ENCODE measurements at regions not wholly inside any gene's neighbourhood (a gene's known extent, or its start where the extent isn't known, plus 50 kb on each side); places are given as distances from the start of the nearest gene placed in this dataset.

DNA sequence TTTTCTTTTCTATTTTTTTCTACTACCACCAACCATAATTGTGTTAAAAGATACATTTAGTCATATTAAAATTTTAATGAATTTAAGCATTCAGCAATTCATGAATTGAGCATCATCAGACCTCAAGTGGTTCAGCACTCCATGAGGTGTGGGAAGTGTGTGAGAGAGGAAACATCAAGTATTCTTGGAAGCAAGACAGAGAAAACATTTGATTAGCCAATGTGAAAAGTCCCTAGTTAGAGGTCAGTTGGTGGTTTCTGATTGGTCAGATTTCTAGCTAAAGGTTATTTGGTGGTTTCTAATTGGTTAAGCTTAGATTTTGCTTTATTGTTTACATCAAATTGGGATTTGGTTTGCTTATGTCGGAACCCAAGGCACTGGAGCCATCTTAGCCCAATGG, 134.7 kb downstream of the KLF5 start:
- TF ChIP-seq CTCF (IDR thresholded peaks at IDR 0.05; ENCODE audit: borderline replicate concordance, insufficient read depth, low read depth, low read length) = no peak
- H3K4me3 ChIP-seq (ENCODE audit: low read depth, low read length) = no peak overlapping the region

GRCh38 chr13:73190477-73190876, 131.7 kb downstream of the KLF5 start:
- H3K4me3 ChIP-seq (ENCODE audit: low read depth, low read length) = no peak overlapping the region
- TF ChIP-seq CTCF (IDR thresholded peaks at IDR 0.05; ENCODE audit: borderline replicate concordance, insufficient read depth, low read depth, low read length) = no peak

GRCh38 chr13:73189776-73190175, 131.0 kb downstream of the KLF5 start:
- TF ChIP-seq CTCF (IDR thresholded peaks at IDR 0.05; ENCODE audit: borderline replicate concordance, insufficient read depth, low read depth, low read length) = no peak
- H3K4me3 ChIP-seq (ENCODE audit: low read depth, low read length) = no peak overlapping the region

DNA sequence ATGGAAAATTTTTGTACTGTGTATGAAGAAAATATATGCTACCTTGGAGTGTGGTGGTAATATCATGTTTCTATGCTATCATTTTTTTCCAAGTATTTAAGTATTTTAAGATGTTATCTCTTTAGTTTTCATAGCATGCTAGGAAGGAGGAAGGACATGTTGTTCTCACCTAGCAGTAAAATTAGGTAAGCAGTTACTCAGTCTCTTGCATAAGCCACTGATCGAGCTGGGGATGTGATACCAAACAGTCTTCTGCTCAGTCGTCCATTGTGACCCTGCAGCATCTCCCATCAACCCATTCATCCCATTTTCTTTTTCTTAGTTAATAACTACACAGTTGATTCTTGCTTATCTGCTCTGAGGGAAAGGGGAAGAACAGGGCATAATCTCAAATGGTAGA, 130.6 kb downstream of the KLF5 start:
- no peak overlapping the region for H3K4me3 ChIP-seq (ENCODE audit: low read depth, low read length)
- TF ChIP-seq CTCF (IDR thresholded peaks at IDR 0.05; ENCODE audit: borderline replicate concordance, insufficient read depth, low read depth, low read length) = no peak

DNA sequence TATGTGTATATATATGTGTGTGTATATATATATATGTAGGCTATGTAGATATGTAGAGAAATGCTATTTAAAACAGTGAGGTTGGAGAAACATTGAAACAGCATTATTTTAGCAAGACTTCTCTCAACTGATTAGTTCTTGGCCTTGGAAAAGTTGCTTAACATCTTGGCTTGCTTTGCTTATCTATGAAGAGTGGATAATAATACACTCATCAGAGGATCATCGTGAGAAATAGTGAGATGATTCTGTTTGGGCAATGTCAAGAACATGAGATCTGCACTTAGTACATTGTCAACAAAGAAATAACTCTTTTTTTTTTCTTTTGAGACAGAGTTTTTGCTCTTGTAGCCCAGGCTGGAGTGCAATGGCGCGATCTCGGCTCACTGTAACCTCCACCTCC, 128.3 kb downstream of the KLF5 start:
- no peak for TF ChIP-seq CTCF (IDR thresholded peaks at IDR 0.05; ENCODE audit: borderline replicate concordance, insufficient read depth, low read depth, low read length)
- H3K4me3 ChIP-seq (ENCODE audit: low read depth, low read length) = no peak overlapping the region

GRCh38 chr13:73179650-73180274, 121.0 kb downstream of the KLF5 start:
- no peak overlapping the region for H3K4me3 ChIP-seq (ENCODE audit: low read depth, low read length)
- no peak for TF ChIP-seq CTCF (IDR thresholded peaks at IDR 0.05; ENCODE audit: borderline replicate concordance, insufficient read depth, low read depth, low read length)

- TF ChIP-seq CTCF (IDR thresholded peaks at IDR 0.05; ENCODE audit: borderline replicate concordance, insufficient read depth, low read depth, low read length) = no peak
- no peak overlapping the region for H3K4me3 ChIP-seq (ENCODE audit: low read depth, low read length)
Observed at GRCh38 chr13:73177916-73178565, 119.2 kb downstream of the KLF5 start.

All from GM12875 (cell line).